Occipital lobe (tissue), 1 donor: ENCODE measurements at regions not wholly inside any gene's neighbourhood (a gene's known extent, or its start where the extent isn't known, plus 50 kb on each side); places are given as distances from the start of the nearest gene placed in this dataset.

Experiments
- DNase-seq: peaks from one replicate; lab custom pipeline; 2025; lab: John Stamatoyannopoulos, UW

DNA sequence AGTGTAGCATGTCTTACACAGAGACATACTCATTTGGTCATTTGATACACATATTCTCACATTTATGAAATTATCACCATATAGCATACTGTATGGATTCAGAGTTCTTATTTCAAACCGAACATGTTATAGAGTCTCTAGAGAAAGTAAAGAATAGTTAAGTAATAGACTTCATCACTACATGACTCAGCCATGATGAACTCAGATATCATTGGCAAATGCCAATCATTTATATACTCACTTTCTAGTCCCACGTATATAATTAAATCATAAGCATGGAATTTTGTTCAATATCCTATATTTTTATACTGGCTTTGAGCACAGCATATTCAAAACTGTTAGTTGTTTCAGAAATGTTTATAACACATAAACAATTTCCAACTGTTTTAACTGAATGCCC lies 749.9 kb downstream of the HACE1 start:
- no peak for DNase-seq

DNA sequence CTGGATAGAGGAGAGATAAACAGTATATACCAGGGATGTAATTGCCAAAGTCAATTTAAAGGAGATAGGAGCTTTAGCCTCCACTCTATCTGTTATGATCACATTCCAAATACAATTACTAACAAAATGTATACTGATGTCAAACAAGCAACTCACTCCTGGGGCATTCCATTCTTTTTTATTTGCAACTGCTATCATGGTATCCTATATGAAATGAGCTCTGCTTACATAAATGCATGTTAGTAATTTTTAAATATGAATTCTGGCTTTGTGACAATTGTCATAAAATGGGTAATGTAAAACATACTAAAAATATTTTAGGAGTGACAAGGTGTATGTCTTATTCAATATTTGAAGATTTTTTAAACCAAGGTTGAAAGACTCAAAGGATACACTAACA lies 751.1 kb downstream of the HACE1 start:
- no peak for DNase-seq

DNA sequence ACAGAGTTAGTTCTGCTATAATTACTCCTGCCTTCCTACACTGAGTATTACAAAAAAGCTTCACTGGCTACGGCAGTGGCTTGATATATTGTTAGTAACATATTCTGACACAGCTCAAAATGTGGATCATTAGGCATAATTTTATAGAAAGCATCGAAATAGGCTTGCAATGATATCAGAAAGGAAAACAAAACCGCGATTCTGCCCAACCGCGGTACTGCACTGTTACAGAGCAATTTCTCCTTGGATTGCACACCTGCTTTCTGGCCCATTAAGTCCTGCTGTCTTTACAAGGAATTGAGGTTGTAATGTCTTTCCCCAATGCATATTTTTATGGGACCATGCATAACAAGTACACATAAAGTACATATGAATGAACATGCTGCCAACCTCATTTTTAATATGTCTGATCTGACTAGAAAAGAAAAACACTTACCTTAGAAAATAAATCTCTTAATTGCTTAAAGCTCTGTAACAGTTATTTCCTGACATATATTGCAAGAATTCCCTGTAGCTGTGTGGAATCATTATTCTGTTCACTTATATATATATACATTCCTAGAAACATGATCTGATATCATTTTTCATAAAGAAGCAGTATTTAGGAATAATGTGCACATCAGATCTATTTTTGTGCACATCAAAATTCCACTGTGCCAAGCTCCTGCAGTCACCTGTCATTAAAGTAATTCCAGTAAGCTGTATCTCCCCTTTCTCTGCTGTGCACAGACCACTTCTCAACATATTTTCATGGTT lies 763.9 kb downstream of the HACE1 start:
- no peak for DNase-seq

DNA sequence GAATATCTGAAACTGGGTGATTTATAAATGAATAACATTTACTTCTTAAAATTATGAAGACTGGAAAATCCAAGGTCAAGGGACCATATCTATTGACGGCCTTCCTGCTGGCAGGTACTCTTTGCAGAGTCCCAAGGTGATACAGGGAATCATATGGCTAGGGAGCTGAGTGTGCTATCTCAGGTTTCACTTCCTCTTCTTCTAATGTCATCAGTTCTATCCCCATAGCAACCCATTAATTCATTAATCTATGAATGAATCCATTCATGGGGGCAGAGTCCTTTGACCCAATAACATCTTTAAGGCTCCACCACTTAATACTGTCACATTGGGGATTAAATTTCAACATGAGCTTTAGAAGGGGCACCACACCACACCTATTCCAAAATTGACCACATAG lies 772.0 kb downstream of the HACE1 start:
- DNase-seq, result no peak

DNA sequence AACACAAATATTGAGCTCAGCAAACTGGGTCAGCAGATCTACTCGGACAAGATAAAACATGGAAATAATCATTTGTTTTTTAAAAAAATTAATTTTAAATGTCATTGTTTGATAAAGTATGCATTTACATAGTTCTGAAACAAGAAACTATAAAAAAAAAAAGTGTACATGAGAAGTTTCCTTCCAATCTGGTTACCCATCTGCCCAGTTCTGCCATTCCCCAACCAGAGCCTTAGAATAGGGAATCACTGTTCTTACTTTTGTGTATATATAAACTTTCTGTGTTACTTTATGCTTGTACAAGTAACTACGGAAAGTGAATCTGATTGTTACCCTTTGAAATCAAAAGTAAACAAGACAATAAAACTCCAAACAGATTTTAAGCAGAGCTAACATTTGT lies 791.4 kb downstream of the HACE1 start:
- DNase-seq, result no peak

DNA sequence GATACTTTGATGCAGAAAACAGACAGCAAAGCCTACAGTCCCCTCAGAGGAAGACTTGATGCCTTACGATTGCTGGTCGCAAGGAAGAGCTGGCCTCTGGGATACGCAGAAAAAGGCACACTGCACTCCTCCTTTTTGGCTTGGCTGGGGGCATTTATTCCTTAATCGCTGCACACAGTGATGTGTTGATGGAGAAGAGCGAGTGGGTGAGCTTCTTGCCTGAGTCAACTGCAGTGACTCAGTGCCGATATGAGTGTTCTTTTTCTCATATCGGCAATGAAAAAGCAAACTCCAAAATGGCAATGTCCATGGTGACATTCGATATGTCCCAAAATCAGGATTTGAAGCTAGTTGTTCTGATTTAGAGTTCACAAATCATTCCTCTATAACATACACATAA lies 794.8 kb downstream of the HACE1 start:
- DNase-seq, result no peak

DNA sequence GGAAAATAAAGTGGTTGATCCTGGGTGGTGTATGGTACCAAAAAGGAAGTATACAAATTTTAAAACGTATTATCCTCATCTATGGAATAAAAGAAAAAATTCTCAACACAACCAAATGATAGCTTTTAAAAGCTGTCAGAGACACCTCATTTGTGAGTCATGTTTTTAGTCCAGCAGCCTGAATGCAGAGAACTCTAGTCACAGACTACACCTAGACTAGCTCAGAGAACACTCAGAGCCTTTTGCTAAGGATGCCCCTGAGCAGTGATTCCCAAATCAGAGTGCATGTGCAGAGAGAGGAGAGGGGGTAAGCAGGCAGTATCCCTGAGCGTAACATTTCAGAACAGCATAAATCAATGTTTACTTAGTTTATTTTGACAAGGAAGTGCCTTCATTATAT lies 809.3 kb downstream of the HACE1 start:
- DNase-seq, result no peak

DNA sequence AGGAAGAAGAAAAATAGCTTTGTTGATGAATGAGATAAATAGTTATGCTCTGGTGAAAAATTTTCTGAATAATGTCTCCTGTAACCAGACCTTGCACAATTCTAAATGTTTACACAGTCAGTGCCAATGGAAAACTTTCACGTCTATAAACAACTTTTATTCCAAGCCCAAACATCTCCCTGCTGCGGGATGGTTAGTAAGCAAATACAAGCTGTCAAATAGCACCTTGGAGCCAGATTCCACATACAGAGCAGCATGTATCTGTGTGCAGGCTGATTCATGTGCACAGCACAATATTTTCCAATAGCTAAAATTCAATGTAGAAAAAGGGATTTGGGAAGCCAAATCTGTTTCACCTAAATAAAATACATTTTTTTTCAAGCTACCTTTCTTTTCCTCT lies 813.3 kb downstream of the HACE1 start:
- DNase-seq, result no peak

DNA sequence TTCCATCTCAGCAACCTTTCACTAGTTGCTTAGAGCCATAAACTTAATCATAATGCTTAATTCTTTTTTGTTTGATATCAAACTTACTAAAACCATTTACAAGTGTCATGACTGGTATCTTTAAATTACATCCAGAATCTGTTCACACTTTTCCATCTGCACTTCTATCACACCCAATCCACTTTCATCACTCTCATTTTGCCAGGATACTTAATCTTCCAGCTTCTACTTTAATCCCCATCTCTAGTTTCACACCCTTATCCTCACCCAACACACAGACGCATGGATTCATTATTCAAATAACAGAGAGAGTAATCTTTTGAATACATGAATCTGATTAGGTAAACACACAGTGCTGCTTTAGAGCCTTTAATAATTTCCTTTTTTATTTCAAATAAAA lies 828.4 kb downstream of the HACE1 start:
- DNase-seq, result no peak

DNA sequence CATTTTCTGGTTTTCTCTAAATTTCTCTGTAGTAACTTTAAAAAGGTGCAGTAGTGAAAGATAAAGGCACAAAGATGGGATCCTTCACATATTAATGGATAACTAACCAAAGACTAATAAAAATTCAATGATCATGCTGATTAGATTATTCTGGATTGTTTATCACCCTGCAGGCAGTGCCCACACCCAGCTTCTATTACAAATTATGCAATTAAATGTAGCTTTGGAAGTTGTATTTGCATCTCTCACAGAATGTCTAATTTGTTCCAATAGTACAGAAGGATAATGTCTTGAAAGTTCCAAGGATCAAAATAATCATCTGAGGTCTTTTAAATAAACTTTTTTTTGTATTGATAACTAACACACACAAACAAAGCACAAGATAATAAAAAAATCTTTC lies 837.6 kb downstream of the HACE1 start:
- DNase-seq, result no peak

DNA sequence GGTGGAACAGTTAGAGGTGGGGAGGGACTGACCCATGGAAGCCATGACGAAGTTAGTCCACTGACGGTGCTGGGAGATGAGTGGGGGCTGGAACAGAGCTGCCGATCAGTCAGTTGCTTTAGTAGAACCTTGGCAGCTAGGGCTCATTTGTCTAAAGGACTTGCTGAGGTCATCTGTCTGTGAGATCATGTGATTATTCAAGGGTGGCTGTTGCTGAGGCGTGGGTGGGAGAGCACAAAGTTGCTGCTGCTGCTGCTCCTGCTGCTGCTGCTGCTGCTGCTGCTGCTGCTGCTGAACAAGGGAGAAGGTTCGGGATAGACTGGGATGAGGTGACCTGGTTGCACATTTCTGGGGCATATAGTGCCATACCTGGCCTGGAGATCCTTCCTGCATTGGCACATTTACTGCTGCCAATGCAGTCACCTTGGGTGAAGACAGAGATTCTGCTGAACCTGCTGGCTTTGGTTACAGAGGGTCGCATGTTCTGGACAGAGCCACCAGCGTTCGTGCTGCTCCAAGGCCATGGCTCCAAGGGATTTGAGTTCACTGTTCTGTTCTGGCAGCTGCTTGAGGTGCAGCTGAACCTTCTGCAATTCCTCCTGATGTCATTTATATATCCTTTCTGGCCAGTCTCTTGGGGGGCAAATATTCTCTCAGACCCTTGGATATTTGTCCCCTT lies 840.5 kb downstream of the HACE1 start:
- no peak for DNase-seq

DNA sequence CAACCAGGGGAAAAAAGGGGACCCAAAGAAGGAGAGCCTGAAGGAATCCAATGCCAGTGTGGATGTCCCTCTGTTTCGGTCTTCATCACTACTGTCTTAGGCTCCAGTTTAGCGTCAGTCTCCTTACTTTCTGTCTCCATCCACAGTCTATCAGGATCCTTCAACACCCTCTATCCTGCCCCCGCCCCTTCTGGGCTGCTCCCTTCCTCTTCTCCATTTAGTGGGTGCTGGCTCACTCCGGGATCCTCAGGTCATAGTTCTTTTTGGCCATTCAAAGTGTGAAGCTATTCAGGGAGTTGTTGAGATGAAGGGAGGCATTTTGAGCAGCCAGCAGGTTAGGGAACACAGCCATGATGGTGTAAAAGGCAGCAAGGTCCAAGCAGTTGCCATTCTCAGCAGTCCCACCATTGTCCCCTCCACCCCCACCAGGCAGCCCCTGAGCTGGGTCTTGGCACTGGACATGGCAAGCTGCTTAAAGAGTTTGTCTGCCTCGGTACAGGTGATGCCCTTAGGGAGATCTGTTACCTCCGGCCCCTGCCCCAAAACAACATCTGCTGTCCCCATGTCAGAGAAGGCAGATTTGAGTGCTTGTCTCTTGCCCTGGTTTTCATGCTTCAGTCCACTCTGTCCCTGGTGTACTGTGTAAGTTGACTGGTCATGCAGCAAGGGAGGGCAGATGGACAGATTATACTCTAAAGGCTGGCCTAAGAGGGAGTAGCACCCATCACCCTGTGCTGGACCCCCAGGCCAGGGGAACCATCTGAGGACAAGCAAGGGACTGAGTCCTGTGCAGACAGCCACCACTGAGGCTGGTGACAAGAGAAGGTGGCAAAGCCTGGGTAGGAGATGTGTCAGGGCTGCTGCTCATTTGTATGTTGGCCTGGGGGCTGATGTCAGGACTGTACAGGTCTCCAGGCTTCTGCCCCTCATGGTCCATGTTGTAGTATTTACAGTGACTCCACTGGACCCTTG lies 842.0 kb downstream of the HACE1 start:
- no peak for DNase-seq

DNA sequence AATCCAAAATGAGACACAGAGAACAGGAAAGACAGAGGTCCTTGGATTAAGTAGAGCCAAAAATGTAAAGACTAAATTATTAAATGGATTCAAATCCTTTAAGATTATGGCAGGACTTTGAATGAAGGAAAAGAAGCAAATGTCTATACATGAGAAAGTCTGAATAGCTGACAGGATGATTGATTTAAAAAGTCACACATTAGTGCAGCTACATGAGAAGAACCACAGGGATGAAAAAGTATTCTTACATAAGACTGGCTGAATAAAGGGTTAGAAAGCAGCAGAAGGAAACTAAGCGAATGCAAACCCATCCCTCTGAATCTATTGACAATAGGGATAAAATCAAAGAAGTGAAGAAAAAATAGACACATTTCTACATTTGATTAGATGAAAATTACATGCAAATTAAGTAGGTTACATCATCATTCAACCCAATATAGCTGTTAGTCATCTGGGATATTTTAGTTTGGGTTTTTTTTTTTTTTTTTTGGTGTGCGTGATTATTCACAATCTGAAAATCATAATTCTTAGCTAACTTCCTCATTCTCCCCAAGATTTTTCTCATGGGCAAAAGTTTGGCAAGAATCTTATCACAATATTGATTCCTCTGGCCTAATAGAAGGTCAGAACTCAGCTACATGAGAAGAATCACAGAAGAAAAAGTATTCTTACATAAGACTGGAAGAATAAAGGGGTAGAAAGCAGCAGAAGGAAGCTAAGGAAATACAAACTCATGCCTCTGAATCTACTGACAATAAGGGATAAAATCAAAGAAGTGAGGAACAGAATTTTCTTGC lies 845.4 kb downstream of the HACE1 start:
- DNase-seq, result no peak

DNA sequence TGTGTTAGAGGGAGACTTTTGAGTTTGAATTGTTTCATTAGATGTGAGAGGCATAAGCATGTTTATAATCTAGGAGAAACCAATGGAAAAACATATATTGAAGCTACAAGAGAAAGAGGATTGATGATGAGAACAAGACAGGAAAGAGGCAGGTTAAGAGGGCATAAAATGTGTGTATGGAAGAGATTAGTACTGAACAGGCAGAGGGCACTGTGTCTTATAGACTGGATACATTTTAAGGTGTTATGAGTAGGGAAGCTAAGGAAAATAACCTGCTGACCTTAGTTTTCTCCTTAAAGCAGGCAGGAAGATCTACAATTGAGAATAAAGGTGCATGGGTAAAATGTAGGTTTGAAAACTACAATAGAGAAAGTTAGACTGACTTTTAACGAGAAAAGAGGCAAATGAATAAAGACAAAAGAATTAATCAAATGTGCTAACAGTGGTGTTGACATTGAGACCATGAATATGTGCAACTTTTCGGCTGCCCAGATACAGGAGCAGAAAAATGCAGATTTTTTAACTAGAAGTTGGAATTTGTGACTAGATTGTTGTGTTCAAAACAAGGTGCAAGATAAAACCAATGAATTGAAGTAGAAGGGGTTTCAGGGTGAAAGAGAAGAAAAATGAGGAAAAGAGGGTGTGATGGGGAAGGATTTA lies 846.3 kb downstream of the HACE1 start:
- DNase-seq, result no peak

DNA sequence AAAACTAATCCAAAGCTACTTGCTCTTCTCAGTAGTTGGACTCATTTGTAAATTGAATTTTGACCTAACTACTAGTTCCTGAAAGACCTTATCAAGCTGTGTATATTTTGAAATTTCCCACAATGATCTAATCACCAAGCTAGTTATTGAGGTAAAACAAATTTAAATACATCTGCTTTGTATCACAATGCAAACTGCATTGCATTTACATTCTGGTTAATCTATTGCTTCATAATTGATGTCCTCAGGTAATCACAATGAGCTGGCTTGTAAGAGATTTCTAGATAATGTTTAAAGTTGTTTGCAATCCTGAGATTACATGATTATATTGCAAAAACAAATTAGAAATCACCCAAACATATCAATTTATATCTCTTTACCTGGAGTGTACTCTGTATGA lies 848.8 kb downstream of the HACE1 start:
- no peak for DNase-seq

DNA sequence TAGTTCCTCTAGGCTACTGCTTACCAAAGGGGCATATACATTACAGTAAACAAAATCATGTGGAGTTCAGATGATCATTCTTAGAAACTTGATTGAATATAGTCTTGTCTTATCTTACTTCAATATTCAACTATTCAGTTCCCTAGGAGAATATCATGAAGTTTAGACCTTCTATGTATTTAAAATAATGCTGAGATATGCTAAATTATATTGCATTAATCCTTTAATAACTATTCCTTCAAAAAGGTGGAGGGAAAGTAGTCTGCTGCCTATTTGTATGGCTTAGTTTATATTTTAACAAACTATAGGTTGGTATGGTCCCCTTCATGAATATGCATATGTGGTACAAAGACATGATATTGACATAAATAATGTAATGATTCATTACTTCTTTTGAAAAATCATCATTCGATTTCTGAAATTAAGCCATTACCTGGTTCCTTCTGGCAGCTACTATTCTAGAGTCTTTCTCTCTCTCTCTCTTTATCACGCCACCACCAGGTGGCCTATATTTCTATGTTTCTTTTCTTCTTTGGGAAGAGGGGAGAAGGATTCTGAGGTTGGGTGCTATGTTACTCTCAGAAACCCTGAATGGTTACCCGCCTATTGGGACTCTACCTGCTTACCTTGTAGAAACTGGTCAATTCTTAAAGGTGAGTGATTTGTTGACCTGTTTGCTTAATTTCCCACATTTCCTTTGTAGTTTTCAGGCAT lies 855.8 kb downstream of the HACE1 start:
- DNase-seq, result no peak

DNA sequence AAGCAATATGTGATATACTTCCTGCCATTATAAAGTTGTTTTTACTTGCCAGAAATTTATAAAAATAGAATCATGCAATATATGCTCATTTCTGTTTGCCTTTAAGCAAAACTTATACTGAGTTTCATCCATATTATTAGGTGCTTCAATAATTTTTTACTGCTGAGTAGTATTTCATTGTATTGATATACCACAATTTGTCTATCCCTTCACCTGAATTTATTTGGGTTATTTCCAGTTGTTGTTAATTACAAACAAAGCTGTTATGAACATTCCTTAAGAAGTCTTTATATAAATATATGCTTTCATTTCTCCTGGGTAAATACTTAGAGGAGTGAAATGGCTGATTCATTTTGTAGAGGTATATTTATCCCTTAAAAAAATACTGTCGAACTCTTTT lies 864.1 kb downstream of the HACE1 start:
- no peak for DNase-seq

DNA sequence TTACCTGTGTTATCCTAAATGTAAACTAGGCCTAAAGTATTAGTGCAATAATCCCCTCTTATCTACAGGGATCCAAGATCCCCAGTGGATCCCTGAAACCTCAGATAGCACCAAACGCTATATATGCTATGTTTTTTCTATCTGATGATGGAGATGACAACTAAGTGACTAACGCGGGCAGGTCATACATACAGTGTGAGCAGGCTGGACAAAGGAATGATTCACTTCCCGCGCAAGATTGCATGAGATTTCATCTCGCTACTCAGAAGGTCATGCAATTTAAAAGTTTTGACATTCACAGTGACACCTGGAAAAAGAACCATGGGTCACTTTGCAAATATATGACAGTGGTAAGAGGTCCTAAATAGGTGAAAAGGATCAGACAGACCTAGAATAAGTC lies 875.9 kb downstream of the HACE1 start:
- no peak for DNase-seq

DNA sequence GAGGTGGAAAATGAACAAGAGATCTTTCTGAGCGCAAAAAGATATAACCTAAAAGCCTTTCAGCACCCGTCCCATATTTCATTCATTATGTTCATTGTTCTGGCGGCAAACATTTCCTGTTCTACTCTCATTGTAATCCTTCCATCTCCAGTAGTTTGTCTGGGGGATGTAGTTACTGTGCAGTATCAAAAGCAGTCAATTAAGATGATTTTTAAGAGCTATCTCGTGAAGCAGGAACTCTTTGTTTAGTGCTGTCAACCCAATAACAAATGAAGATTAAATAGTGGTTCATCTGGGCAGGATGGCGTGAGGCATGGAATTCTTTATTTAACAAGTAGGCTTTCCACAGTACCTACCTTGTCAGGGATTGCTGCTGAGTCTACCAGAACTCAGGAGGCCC lies 876.7 kb downstream of the HACE1 start:
- no peak for DNase-seq

DNA sequence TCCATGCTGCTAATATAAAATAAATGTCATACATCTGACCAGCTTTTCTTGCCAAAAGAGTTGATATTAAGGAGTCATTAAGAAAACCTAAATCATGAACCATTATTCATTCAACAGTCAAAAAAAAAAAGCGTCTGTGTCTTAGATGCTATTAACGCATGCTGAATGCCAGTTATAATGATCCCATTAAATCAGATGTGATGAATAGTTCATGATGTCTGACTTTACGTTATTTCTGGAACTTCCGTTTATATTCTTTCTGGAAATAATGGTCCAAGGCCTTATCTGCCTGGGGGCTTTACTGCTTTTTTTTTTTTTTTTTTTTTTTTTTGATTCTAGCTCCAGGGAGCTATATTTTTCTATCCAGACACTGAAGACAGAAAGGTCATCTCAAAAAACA lies 877.1 kb downstream of the HACE1 start:
- no peak for DNase-seq
